Effector memory CD8-positive, alpha-beta T cell (primary cell): ENCODE measurements at regions not wholly inside any gene's neighbourhood (a gene's known extent, or its start where the extent isn't known, plus 50 kb on each side); places are given as distances from the start of the nearest gene placed in this dataset.
"Not testable (repeated sequence)": the region's sequence is repeated elsewhere in the genome, so short reads cannot be mapped to it uniquely, and the experiment has no call there.

ENCODE experiments used
- ATAC-seq: fragments of 150-1000 bp; cut with Tn5 transposase; replicated peaks from 2 replicates; pipeline ENCODE4 v1.10.0; 2021; ENCODE audit warnings: mild to moderate bottlenecking, moderate library complexity
- DNase-seq, 3 experiments: peaks; one replicate each; pipeline ENCODE4 v3.0.0; 2021
- H3K27ac Mint-ChIP-seq, 2 donors: one replicate each; pipeline ENCODE4 v1.8.0; 2022; ENCODE audit warnings: mild to moderate bottlenecking in 2 of 2, mixed read lengths in 2 of 2, moderate library complexity in 2 of 2
- H3K27me3 Mint-ChIP-seq, 2 donors: one replicate each; pipeline ENCODE4 v1.8.0; 2022; ENCODE audit warnings: mixed read lengths in 2 of 2
- H3K36me3 Mint-ChIP-seq: one replicate; pipeline ENCODE4 v1.8.0; 2022; ENCODE audit warnings: mild to moderate bottlenecking, moderate library complexity, mixed read lengths; ENCODE audit not compliant: insufficient read depth
- H3K4me1 Mint-ChIP-seq, 2 donors: one replicate each; pipeline ENCODE4 v1.8.0; 2022; ENCODE audit warnings: low read depth in 2 of 2, mixed read lengths in 2 of 2
- H3K4me3 Mint-ChIP-seq, 2 donors: one replicate each; pipeline ENCODE4 v1.8.0; 2022; ENCODE audit warnings: mild to moderate bottlenecking in 2 of 2, mixed read lengths in 2 of 2, moderate library complexity in 2 of 2
- H3K9me3 Mint-ChIP-seq, 2 donors: one replicate each; pipeline ENCODE4 v1.8.0; 2022; ENCODE audit warnings: mixed read lengths in 2 of 2

DNA sequence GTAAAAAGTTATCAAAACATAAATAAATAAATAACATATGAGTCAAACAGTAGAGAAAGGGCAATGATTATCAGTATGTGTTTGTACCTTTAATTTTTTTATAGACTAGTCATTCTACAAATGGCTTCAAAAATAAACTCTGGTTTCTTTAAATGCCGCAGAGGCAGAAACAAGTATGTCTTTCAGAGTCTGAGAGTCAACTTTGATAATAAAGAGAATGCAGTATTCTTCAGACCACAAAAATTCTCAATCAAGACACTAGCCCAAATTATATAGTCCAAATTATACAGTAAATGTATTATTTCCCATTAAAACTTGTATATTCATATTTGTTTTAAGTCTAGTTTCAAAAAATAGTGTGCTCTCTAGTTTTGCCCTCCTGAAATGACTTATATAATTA lies 1142.3 kb downstream of the NXPH1 start:
- no peak for DNase-seq
- Mint-ChIP-seq H3K4me1 (no peaks in the 10 kb centered on the region), H3K27me3 (no peaks in the 10 kb centered on the region), H3K9me3 (peaks cover 5 to 9% of the 10 kb centered on the region in 2 donors), H3K4me3 (no peak overlapping the region), H3K36me3 (peaks cover 3% of the 10 kb centered on the region), H3K27ac (no peak overlapping the region)
- no peak for ATAC-seq

- Mint-ChIP-seq H3K4me3 (no peak overlapping the region), H3K9me3 (peaks cover 2 to 8% of the 10 kb centered on the region in 2 donors), H3K36me3 (no peaks in the 10 kb centered on the region), H3K27ac (no peak overlapping the region), H3K27me3 (no peaks in the 10 kb centered on the region), H3K4me1 (no peaks in the 10 kb centered on the region)
- ATAC-seq (no peak), DNase-seq (no peak)
Observed at GRCh38 chr7:9582824-9583223, 1149.4 kb downstream of the NXPH1 start.

- ATAC-seq (no peak), DNase-seq (no peak)
- Mint-ChIP-seq H3K9me3 (peaks cover 4 to 8% of the 10 kb centered on the region in 2 donors), H3K4me1 (no peaks in the 10 kb centered on the region), H3K36me3 (no peaks in the 10 kb centered on the region), H3K27ac (no peak overlapping the region), H3K27me3 (no peaks in the 10 kb centered on the region), H3K4me3 (no peak overlapping the region)
Observed at GRCh38 chr7:9598411-9598810, 1165.0 kb downstream of the NXPH1 start.

DNA sequence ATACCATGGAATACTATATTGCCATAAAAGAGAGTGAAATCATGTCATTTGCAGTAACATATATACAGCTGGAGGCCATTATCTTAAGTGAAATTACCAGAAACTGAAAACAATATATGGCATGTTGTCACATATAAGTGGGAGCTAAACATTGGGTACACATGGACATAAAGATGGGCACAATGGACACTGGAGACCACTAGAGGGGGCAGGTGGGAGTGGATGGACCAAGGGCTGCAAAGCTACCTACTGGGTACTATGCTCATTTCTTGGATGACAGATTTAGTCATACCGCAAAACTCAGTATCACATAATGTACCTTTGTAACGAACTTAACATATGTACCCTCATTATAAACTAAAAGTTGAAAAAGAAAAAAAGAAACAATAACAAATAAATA lies 1167.6 kb downstream of the NXPH1 start:
- no peaks in the 10 kb centered on the region for H3K4me1 Mint-ChIP-seq

GRCh38 chr7:9603291-9603690 lies 1169.9 kb downstream of the NXPH1 start:
- Mint-ChIP-seq H3K27me3 (no peaks in the 10 kb centered on the region), H3K9me3 (peaks cover 6% of the 10 kb centered on the region in 2 donors), H3K27ac (no peak overlapping the region), H3K4me1 (no peaks in the 10 kb centered on the region), H3K36me3 (no peaks in the 10 kb centered on the region), H3K4me3 (no peak overlapping the region)
- DNase-seq, result no peak
- ATAC-seq, result no peak

More for the DNA sequence above, 1167.6 kb downstream of the NXPH1 start:
- Mint-ChIP-seq H3K9me3 (peaks cover 6 to 14% of the 10 kb centered on the region in 2 donors), H3K27ac (no peak overlapping the region), H3K27me3 (no peaks in the 10 kb centered on the region), H3K4me3 (no peak overlapping the region), H3K36me3 (no peaks in the 10 kb centered on the region)
- no peak for ATAC-seq
- DNase-seq, result no peak

GRCh38 chr7:9608560-9608959 lies 1175.2 kb downstream of the NXPH1 start:
- Mint-ChIP-seq H3K27me3 (no peaks in the 10 kb centered on the region), H3K4me1 (no peaks in the 10 kb centered on the region), H3K27ac (no peak overlapping the region), H3K36me3 (no peaks in the 10 kb centered on the region), H3K4me3 (no peak overlapping the region), H3K9me3 (peaks cover 6 to 10% of the 10 kb centered on the region in 2 donors)
- DNase-seq, result no peak
- no peak for ATAC-seq

GRCh38 chr7:9620899-9621298 lies 1187.5 kb downstream of the NXPH1 start:
- H3K4me1 Mint-ChIP-seq, H3K27ac Mint-ChIP-seq, H3K27me3 Mint-ChIP-seq, DNase-seq, H3K36me3 Mint-ChIP-seq, ATAC-seq, H3K4me3 Mint-ChIP-seq, H3K9me3 Mint-ChIP-seq: not testable (repeated sequence)

- not testable (repeated sequence) for H3K9me3 Mint-ChIP-seq, H3K36me3 Mint-ChIP-seq, ATAC-seq, H3K4me3 Mint-ChIP-seq, H3K4me1 Mint-ChIP-seq, H3K27ac Mint-ChIP-seq, H3K27me3 Mint-ChIP-seq, DNase-seq
Observed at GRCh38 chr7:9621306-9621902, 1188.0 kb downstream of the NXPH1 start.

GRCh38 chr7:9621927-9622326 lies 1188.5 kb downstream of the NXPH1 start:
- no peak for DNase-seq
- Mint-ChIP-seq H3K9me3 (peaks cover 0 to 3% of the 10 kb centered on the region in 2 donors), H3K27me3 (no peaks in the 10 kb centered on the region), H3K4me3 (no peak overlapping the region), H3K27ac (no peak overlapping the region), H3K36me3 (peaks cover 4% of the 10 kb centered on the region), H3K4me1 (no peaks in the 10 kb centered on the region)
- ATAC-seq, result no peak

DNA sequence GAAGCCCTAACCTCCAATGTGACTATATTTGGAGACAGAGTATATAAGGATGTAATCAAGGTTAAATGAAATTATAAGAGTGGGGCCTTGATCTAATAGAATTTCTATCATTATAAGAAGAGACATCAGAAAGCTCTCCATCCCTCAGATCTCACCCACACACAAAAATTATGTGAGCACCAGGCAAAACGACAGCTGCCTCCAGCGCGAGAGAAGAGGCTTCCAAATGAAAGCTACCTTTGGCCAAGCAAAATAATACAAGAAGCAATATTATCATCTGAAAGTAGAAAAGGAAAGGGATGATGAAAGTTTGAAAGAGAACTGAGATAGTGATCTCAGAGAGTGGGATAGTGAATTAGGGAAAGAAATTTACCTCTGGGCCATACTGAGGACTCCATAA lies 1192.5 kb downstream of the NXPH1 start:
- H3K4me3 Mint-ChIP-seq, result no peak overlapping the region
- H3K4me1 Mint-ChIP-seq, result no peaks in the 10 kb centered on the region
- peaks cover 4% of the 10 kb centered on the region for H3K36me3 Mint-ChIP-seq
- H3K27me3 Mint-ChIP-seq, result no peaks in the 10 kb centered on the region
- DNase-seq (no peak), ATAC-seq (no peak)
- H3K9me3 Mint-ChIP-seq, result no peaks in the 10 kb centered on the region
- no peak overlapping the region for H3K27ac Mint-ChIP-seq

GRCh38 chr7:9645756-9646155 lies 1212.3 kb downstream of the NXPH1 start:
- no peaks in the 10 kb centered on the region for H3K27me3 Mint-ChIP-seq

GRCh38 chr7:9657257-9657656 lies 1223.8 kb downstream of the NXPH1 start:
- Mint-ChIP-seq H3K9me3 (peaks cover 9 to 10% of the 10 kb centered on the region in 2 donors), H3K27ac (no peak overlapping the region), H3K36me3 (no peaks in the 10 kb centered on the region), H3K4me3 (no peak overlapping the region), H3K27me3 (no peaks in the 10 kb centered on the region), H3K4me1 (no peaks in the 10 kb centered on the region)
- no peak for ATAC-seq
- DNase-seq, result no peak

More at GRCh38 chr7:9645756-9646155, 1212.3 kb downstream of the NXPH1 start:
- no peaks in the 10 kb centered on the region for H3K4me1 Mint-ChIP-seq
- peaks cover 0 to under 1% of the 10 kb centered on the region in 2 donors for H3K9me3 Mint-ChIP-seq
- DNase-seq (no peak), ATAC-seq (no peak)
- H3K4me3 Mint-ChIP-seq, result no peak overlapping the region
- no peaks in the 10 kb centered on the region for H3K36me3 Mint-ChIP-seq
- no peak overlapping the region for H3K27ac Mint-ChIP-seq

- Mint-ChIP-seq H3K4me3 (no peak overlapping the region), H3K36me3 (no peaks in the 10 kb centered on the region), H3K4me1 (no peaks in the 10 kb centered on the region)
Observed at GRCh38 chr7:9671979-9672917, 1238.8 kb downstream of the NXPH1 start.

GRCh38 chr7:9680713-9681112 lies 1247.3 kb downstream of the NXPH1 start:
- ATAC-seq (no peak), DNase-seq (no peak)
- no peaks in the 10 kb centered on the region for H3K27me3 Mint-ChIP-seq
- no peaks in the 10 kb centered on the region for H3K4me1 Mint-ChIP-seq
- H3K36me3 Mint-ChIP-seq, result no peaks in the 10 kb centered on the region
- H3K4me3 Mint-ChIP-seq, result no peak overlapping the region
- H3K27ac Mint-ChIP-seq, result no peak overlapping the region
- peaks cover 7 to 16% of the 10 kb centered on the region in 2 donors for H3K9me3 Mint-ChIP-seq

More at GRCh38 chr7:9671979-9672917, 1238.8 kb downstream of the NXPH1 start:
- Mint-ChIP-seq H3K27me3 (no peaks in the 10 kb centered on the region), H3K9me3 (peaks cover 0 to 2% of the 10 kb centered on the region in 2 donors), H3K27ac (no peak overlapping the region)
- ATAC-seq, result no peak
- DNase-seq, result no peak
